ENCODE measurements at regions not wholly inside any gene's neighbourhood (a gene's known extent, or its start where the extent isn't known, plus 50 kb on each side); places are given as distances from the start of the nearest gene placed in this dataset.

GRCh38 chr4:187065396-187065795, 341.7 kb upstream of the FAT1 start:
- DNase-seq (ENCODE audit: low read depth in 1 of 2, low spot score in 1 of 2), result no peak
- TF ChIP-seq JUND (IDR thresholded peaks at IDR 0.05; ENCODE audit: low read depth), result no peak
- in situ Hi-C loops (cut with HindIII; ENCODE audit: low pct_unique_long_range_greater_than_20kb, low sequenced_read_pairs), result no loop called here

GRCh38 chr4:187065806-187066205, 342.1 kb upstream of the FAT1 start:
- DNase-seq (ENCODE audit: low read depth in 1 of 2, low spot score in 1 of 2), result no peak
- in situ Hi-C loops (cut with HindIII; ENCODE audit: low pct_unique_long_range_greater_than_20kb, low sequenced_read_pairs), result no loop called here
- no peak for TF ChIP-seq JUND (IDR thresholded peaks at IDR 0.05; ENCODE audit: low read depth)

DNA sequence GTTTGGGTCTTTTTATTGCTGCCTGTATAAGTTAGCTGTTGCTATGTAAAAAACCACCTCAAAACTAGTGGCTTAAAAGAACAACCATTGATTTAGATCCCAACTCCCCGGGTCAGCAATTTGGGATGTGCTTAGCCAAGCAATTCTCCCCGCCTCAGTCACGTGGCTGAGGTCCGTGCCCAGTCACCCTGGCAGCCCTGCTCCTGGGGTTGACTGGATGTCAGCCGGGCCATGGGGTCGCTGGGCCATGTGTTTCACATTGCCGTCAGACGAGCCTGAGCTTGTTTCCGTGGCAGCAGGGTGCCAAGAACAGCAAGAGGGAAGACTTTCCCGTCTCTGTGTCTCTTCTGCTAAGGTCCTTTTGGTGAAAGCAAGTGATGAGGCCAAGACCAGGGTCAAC, 345.7 kb upstream of the FAT1 start:
- TF ChIP-seq JUND (IDR thresholded peaks at IDR 0.05; ENCODE audit: low read depth), result no peak
- in situ Hi-C loops (cut with HindIII; ENCODE audit: low pct_unique_long_range_greater_than_20kb, low sequenced_read_pairs), result no loop called here

DNA sequence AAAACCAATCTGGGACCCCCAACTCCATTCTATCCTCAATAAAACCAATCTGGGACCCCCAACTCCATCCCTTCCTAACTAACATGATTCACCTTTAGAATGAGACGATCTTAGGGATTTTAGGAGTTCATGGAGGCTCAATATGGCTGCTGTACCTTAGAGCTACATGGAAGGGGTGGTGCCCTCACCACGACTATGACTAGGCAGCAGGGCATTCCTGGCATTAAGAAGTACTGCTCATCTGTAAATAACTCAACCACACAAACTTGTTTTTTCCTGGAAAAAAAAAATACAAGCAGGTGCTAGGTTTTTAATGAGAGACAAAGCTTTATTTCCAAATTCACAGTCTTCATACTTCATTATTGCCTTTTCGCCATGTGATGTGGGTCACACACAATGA, 346.5 kb upstream of the FAT1 start:
- TF ChIP-seq JUND (IDR thresholded peaks at IDR 0.05; ENCODE audit: low read depth), result no peak
- no peak for DNase-seq (ENCODE audit: low read depth in 1 of 2, low spot score in 1 of 2)
- in situ Hi-C loops (cut with HindIII; ENCODE audit: low pct_unique_long_range_greater_than_20kb, low sequenced_read_pairs), result no loop called here

More for the DNA sequence above, 345.7 kb upstream of the FAT1 start:
- DNase-seq (ENCODE audit: low read depth in 1 of 2, low spot score in 1 of 2), result no peak

DNA sequence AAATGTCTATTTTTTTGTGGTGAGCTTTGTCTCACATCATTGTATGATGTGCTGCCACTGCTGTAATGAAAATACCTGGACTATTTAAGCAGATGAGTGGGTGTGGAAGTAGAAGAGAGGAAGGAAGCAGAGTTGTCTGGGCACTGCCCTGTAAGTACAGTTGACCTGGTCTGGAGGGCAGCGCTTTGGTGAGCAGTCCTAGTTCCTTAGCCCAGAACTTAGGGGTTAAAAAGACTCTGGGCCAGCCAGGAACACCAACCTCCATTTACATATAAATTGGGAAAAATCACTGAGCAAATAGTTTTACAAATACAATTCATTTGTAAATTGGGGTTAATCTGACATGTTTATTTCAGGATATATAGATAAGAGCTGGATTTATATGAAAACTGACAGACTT, 347.1 kb upstream of the FAT1 start:
- in situ Hi-C loops (cut with HindIII; ENCODE audit: low pct_unique_long_range_greater_than_20kb, low sequenced_read_pairs), result no loop called here
- DNase-seq (ENCODE audit: low read depth in 1 of 2, low spot score in 1 of 2), result no peak
- no peak for TF ChIP-seq JUND (IDR thresholded peaks at IDR 0.05; ENCODE audit: low read depth)

DNA sequence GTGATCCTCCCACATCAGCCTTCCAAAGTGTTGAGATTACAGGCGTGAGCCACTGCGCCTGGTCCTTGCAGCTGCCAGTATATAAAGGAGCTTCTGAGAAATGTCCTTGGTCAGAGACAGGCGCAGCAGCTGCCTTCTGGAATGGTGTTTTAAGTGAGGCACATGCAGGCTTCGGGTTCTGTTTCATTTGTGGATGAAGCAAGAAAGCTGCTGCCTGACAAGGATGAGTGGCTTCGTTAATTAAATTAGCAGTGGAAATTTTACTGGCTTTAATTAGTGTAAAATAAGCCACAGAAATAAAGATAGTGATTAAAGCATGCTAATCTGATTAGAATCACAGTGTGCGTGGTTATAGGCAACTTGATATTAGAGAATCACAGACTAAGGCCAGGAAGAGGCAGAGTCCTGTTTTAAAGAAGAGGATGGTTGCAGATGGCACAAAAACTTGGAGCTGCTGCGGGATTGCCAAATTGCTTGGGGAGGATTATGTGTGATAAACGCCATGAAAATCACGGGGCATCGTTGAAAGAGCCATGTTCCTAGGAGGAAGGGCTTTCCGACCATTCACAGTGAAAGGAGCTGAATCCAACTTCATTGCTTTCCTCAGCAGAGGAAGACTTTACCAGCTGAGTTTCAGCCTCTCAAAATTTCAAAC, 348.4 kb upstream of the FAT1 start:
- TF ChIP-seq JUND (IDR thresholded peaks at IDR 0.05; ENCODE audit: low read depth), result no peak
- no peak for DNase-seq (ENCODE audit: low read depth in 1 of 2, low spot score in 1 of 2)
- in situ Hi-C loops (cut with HindIII; ENCODE audit: low pct_unique_long_range_greater_than_20kb, low sequenced_read_pairs), result no loop called here

GRCh38 chr4:187073820-187074219, 350.2 kb upstream of the FAT1 start:
- no peak for TF ChIP-seq JUND (IDR thresholded peaks at IDR 0.05; ENCODE audit: low read depth)
- in situ Hi-C loops (cut with HindIII; ENCODE audit: low pct_unique_long_range_greater_than_20kb, low sequenced_read_pairs), result no loop called here
- DNase-seq (ENCODE audit: low read depth in 1 of 2, low spot score in 1 of 2), result no peak

DNA sequence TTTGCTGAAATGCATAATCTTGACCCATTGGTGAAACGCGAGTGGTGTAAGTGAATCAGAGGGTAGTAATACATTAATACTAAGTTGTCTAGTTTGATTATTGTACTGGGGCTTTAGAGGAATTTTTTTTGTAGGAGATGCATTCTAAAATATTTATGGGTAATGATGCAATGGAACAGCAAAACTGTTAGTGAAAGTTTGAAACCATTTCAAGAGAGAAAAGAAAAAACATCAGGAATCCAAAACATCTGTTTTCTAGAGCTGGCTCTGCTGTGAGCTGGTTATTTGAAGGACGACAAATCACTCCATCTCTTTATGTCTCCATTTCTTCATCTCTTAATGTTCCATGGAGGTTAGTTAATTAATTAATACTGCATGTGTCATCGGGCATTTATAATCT, 351.9 kb upstream of the FAT1 start:
- DNase-seq (ENCODE audit: low read depth in 1 of 2, low spot score in 1 of 2), result no peak
- no peak for TF ChIP-seq JUND (IDR thresholded peaks at IDR 0.05; ENCODE audit: low read depth)
- in situ Hi-C loops (cut with HindIII; ENCODE audit: low pct_unique_long_range_greater_than_20kb, low sequenced_read_pairs), result no loop called here

GRCh38 chr4:187077744-187078401, 354.2 kb upstream of the FAT1 start:
- in situ Hi-C loops (cut with HindIII; ENCODE audit: low pct_unique_long_range_greater_than_20kb, low sequenced_read_pairs), result no loop called here
- no peak for DNase-seq (ENCODE audit: low read depth in 1 of 2, low spot score in 1 of 2)
- no peak for TF ChIP-seq JUND (IDR thresholded peaks at IDR 0.05; ENCODE audit: low read depth)

- DNase-seq (ENCODE audit: low read depth in 1 of 2, low spot score in 1 of 2), result no peak
- TF ChIP-seq JUND (IDR thresholded peaks at IDR 0.05; ENCODE audit: low read depth), result no peak
- in situ Hi-C loops (cut with HindIII; ENCODE audit: low pct_unique_long_range_greater_than_20kb, low sequenced_read_pairs), result no loop called here
Observed at GRCh38 chr4:187084701-187085100, 361.0 kb upstream of the FAT1 start.

DNA sequence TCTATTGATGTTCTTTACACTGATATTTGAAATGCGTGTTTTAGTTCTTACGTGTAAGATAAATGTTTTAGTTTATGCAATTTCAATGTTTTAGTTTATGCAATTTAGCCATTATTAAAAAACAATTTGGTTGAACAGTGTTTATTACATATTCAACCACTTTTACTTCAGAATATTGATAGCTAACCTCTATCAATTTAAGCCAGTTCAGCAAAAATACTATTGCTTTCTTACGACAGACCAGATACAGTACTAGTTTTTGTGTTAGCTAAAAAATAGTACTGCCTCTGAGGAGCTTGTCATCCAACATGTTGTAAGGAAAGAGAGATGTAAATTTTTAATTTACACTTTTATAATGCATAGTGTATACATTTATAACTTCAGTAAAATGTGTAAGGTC, 361.7 kb upstream of the FAT1 start:
- in situ Hi-C loops (cut with HindIII; ENCODE audit: low pct_unique_long_range_greater_than_20kb, low sequenced_read_pairs), result no loop called here
- no peak for TF ChIP-seq JUND (IDR thresholded peaks at IDR 0.05; ENCODE audit: low read depth)
- no peak for DNase-seq (ENCODE audit: low read depth in 1 of 2, low spot score in 1 of 2)

GRCh38 chr4:187086151-187086550, 362.5 kb upstream of the FAT1 start:
- DNase-seq (ENCODE audit: low read depth in 1 of 2, low spot score in 1 of 2), result no peak
- TF ChIP-seq JUND (IDR thresholded peaks at IDR 0.05; ENCODE audit: low read depth), result no peak
- in situ Hi-C loops (cut with HindIII; ENCODE audit: low pct_unique_long_range_greater_than_20kb, low sequenced_read_pairs), result no loop called here

DNA sequence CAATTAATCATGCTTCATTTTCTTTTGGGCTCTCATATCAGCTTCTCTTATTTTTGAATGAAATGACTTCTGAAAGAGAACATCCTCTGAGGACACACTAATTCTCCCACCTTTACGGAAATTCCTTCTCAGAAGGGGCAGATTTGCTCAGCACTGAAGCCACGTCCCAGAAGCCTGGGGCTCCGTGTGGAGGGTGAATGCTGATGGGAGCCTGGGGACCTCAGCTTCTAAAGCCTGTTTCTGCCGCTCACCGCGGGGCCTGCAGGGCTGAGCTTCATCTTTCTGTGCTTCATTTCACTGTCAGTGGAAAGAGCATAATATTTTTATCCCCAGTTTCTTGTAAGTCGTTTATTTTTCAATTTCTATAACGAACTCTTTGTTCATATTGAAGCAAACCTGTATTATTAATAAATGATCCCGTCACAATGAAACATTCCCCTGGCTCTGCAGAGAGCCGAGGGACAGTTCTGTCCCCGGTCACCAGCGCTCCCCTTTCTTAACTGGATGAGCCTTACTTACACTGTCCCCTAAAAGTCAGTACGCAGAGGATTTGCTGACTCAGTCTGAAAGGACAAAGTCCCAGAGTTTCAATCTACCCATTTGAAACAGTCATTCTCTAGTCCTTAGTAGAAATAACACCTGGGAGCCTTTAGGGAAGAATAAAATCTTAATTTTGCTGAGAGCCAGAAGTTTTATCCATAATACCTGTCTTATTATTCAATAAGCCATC, 364.6 kb upstream of the FAT1 start:
- no peak for TF ChIP-seq JUND (IDR thresholded peaks at IDR 0.05; ENCODE audit: low read depth)
- in situ Hi-C loops (cut with HindIII; ENCODE audit: low pct_unique_long_range_greater_than_20kb, low sequenced_read_pairs), result no loop called here
- no peak for DNase-seq (ENCODE audit: low read depth in 1 of 2, low spot score in 1 of 2)
